ENCODE measurements at regions not wholly inside any gene's neighbourhood (a gene's known extent, or its start where the extent isn't known, plus 50 kb on each side); places are given as distances from the start of the nearest gene placed in this dataset.

GRCh38 chr6:145044641-145045246, 690.6 kb downstream of the EPM2A start:
- 34% methylated on average over 2 of the region's 3 CpGs for WGBS (ENCODE audit: insufficient coverage)
- peak in 3 of 6 donors; percentile 12 to 42 (median 30) for DNase-seq (ENCODE audit: low read depth in 4 of 6, low spot score in 6 of 6)
- no peaks in the 10 kb centered on the region for H3K27me3 ChIP-seq (ENCODE audit: control insufficient read depth, insufficient read depth, low read length)
- H3K4me1 ChIP-seq (ENCODE audit: control insufficient read depth, insufficient read depth, low read length): peaks cover 4% of the 10 kb centered on the region
- no peak overlapping the region for H3K4me3 ChIP-seq (ENCODE audit: low read depth, low read length)
- no peaks in the 10 kb centered on the region for H3K36me3 ChIP-seq (ENCODE audit: control insufficient read depth, insufficient read depth, low read length)
- no peaks in the 10 kb centered on the region for H3K9me3 ChIP-seq (ENCODE audit: control insufficient read depth, insufficient read depth, low read length)
- H3K27ac ChIP-seq (ENCODE audit: low read depth, low read length): no peak overlapping the region

- H3K4me1 ChIP-seq (ENCODE audit: control insufficient read depth, insufficient read depth, low read length): peaks cover 4% of the 10 kb centered on the region
- H3K4me3 ChIP-seq (ENCODE audit: low read depth, low read length): no peak overlapping the region
- H3K9me3 ChIP-seq (ENCODE audit: control insufficient read depth, insufficient read depth, low read length): no peaks in the 10 kb centered on the region
- DNase-seq (ENCODE audit: low read depth in 4 of 6, low spot score in 6 of 6): peak in 1 of 6 donors; percentile 26
- H3K27ac ChIP-seq (ENCODE audit: low read depth, low read length): no peak overlapping the region
- H3K36me3 ChIP-seq (ENCODE audit: control insufficient read depth, insufficient read depth, low read length): no peaks in the 10 kb centered on the region
- H3K27me3 ChIP-seq (ENCODE audit: control insufficient read depth, insufficient read depth, low read length): no peaks in the 10 kb centered on the region
These were observed 689.7 kb downstream of the EPM2A start for GRCh38 chr6:145045582-145045981.

GRCh38 chr6:145047891-145048290, 687.4 kb downstream of the EPM2A start:
- H3K27ac ChIP-seq (ENCODE audit: low read depth, low read length): no peak overlapping the region
- no peaks in the 10 kb centered on the region for H3K9me3 ChIP-seq (ENCODE audit: control insufficient read depth, insufficient read depth, low read length)
- peaks cover 4% of the 10 kb centered on the region for H3K4me1 ChIP-seq (ENCODE audit: control insufficient read depth, insufficient read depth, low read length)
- H3K36me3 ChIP-seq (ENCODE audit: control insufficient read depth, insufficient read depth, low read length): no peaks in the 10 kb centered on the region
- no peak for DNase-seq (ENCODE audit: low read depth in 4 of 6, low spot score in 6 of 6)
- H3K4me3 ChIP-seq (ENCODE audit: low read depth, low read length): no peak overlapping the region
- no CpG with 5 or more reads among the region's 4 CpGs for WGBS (ENCODE audit: insufficient coverage)
- H3K27me3 ChIP-seq (ENCODE audit: control insufficient read depth, insufficient read depth, low read length): no peaks in the 10 kb centered on the region

GRCh38 chr6:145051661-145052060, 683.7 kb downstream of the EPM2A start:
- Histone ChIP-seq H3K27me3 (ENCODE audit: control insufficient read depth, insufficient read depth, low read length) (no peaks in the 10 kb centered on the region), H3K4me3 (ENCODE audit: low read depth, low read length) (no peak overlapping the region), H3K36me3 (ENCODE audit: control insufficient read depth, insufficient read depth, low read length) (no peaks in the 10 kb centered on the region), H3K27ac (ENCODE audit: low read depth, low read length) (no peak overlapping the region), H3K4me1 (ENCODE audit: control insufficient read depth, insufficient read depth, low read length) (no peaks in the 10 kb centered on the region), H3K9me3 (ENCODE audit: control insufficient read depth, insufficient read depth, low read length) (no peaks in the 10 kb centered on the region)
- WGBS (ENCODE audit: insufficient coverage): 86% methylated on average over 1 of the region's 2 CpGs
- peak in 1 of 6 donors; percentile 39 for DNase-seq (ENCODE audit: low read depth in 4 of 6, low spot score in 6 of 6)

- WGBS (ENCODE audit: insufficient coverage): no CpG with 5 or more reads among the region's 1 CpG
- no peaks in the 10 kb centered on the region for H3K9me3 ChIP-seq (ENCODE audit: control insufficient read depth, insufficient read depth, low read length)
- no peaks in the 10 kb centered on the region for H3K4me1 ChIP-seq (ENCODE audit: control insufficient read depth, insufficient read depth, low read length)
- no peak overlapping the region for H3K4me3 ChIP-seq (ENCODE audit: low read depth, low read length)
- H3K36me3 ChIP-seq (ENCODE audit: control insufficient read depth, insufficient read depth, low read length): no peaks in the 10 kb centered on the region
- H3K27ac ChIP-seq (ENCODE audit: low read depth, low read length): no peak overlapping the region
- H3K27me3 ChIP-seq (ENCODE audit: control insufficient read depth, insufficient read depth, low read length): no peaks in the 10 kb centered on the region
- DNase-seq (ENCODE audit: low read depth in 4 of 6, low spot score in 6 of 6): no peak
These were observed 679.8 kb downstream of the EPM2A start for GRCh38 chr6:145055567-145055966.

- H3K9me3 ChIP-seq (ENCODE audit: control insufficient read depth, insufficient read depth, low read length): no peaks in the 10 kb centered on the region
- WGBS (ENCODE audit: insufficient coverage): no CpG with 5 or more reads among the region's 1 CpG
- no peak for DNase-seq (ENCODE audit: low read depth in 4 of 6, low spot score in 6 of 6)
- no peaks in the 10 kb centered on the region for H3K36me3 ChIP-seq (ENCODE audit: control insufficient read depth, insufficient read depth, low read length)
- H3K4me3 ChIP-seq (ENCODE audit: low read depth, low read length): no peak overlapping the region
- no peak overlapping the region for H3K27ac ChIP-seq (ENCODE audit: low read depth, low read length)
- no peaks in the 10 kb centered on the region for H3K27me3 ChIP-seq (ENCODE audit: control insufficient read depth, insufficient read depth, low read length)
- H3K4me1 ChIP-seq (ENCODE audit: control insufficient read depth, insufficient read depth, low read length): no peaks in the 10 kb centered on the region
These were observed 674.6 kb downstream of the EPM2A start for GRCh38 chr6:145060714-145061113.

GRCh38 chr6:145063091-145063490, 672.2 kb downstream of the EPM2A start:
- Histone ChIP-seq H3K27me3 (ENCODE audit: control insufficient read depth, insufficient read depth, low read length) (no peaks in the 10 kb centered on the region), H3K9me3 (ENCODE audit: control insufficient read depth, insufficient read depth, low read length) (no peaks in the 10 kb centered on the region), H3K36me3 (ENCODE audit: control insufficient read depth, insufficient read depth, low read length) (no peaks in the 10 kb centered on the region), H3K4me1 (ENCODE audit: control insufficient read depth, insufficient read depth, low read length) (no peaks in the 10 kb centered on the region), H3K27ac (ENCODE audit: low read depth, low read length) (no peak overlapping the region), H3K4me3 (ENCODE audit: low read depth, low read length) (no peak overlapping the region)
- DNase-seq (ENCODE audit: low read depth in 4 of 6, low spot score in 6 of 6): no peak

- Histone ChIP-seq H3K4me1 (ENCODE audit: control insufficient read depth, insufficient read depth, low read length) (no peaks in the 10 kb centered on the region), H3K9me3 (ENCODE audit: control insufficient read depth, insufficient read depth, low read length) (peaks cover 1% of the 10 kb centered on the region), H3K4me3 (ENCODE audit: low read depth, low read length) (no peak overlapping the region), H3K36me3 (ENCODE audit: control insufficient read depth, insufficient read depth, low read length) (no peaks in the 10 kb centered on the region), H3K27ac (ENCODE audit: low read depth, low read length) (no peak overlapping the region), H3K27me3 (ENCODE audit: control insufficient read depth, insufficient read depth, low read length) (no peaks in the 10 kb centered on the region)
- no peak for DNase-seq (ENCODE audit: low read depth in 4 of 6, low spot score in 6 of 6)
These were observed 667.9 kb downstream of the EPM2A start for GRCh38 chr6:145067430-145067829.

- Histone ChIP-seq H3K27me3 (ENCODE audit: control insufficient read depth, insufficient read depth, low read length) (no peaks in the 10 kb centered on the region), H3K9me3 (ENCODE audit: control insufficient read depth, insufficient read depth, low read length) (peaks cover 1% of the 10 kb centered on the region), H3K36me3 (ENCODE audit: control insufficient read depth, insufficient read depth, low read length) (no peaks in the 10 kb centered on the region), H3K27ac (ENCODE audit: low read depth, low read length) (no peak overlapping the region), H3K4me3 (ENCODE audit: low read depth, low read length) (no peak overlapping the region), H3K4me1 (ENCODE audit: control insufficient read depth, insufficient read depth, low read length) (no peaks in the 10 kb centered on the region)
- DNase-seq (ENCODE audit: low read depth in 4 of 6, low spot score in 6 of 6): no peak
These were observed 666.7 kb downstream of the EPM2A start for GRCh38 chr6:145068577-145068976.

- Histone ChIP-seq H3K27ac (ENCODE audit: low read depth, low read length) (no peak overlapping the region), H3K9me3 (ENCODE audit: control insufficient read depth, insufficient read depth, low read length) (peaks cover 1% of the 10 kb centered on the region), H3K4me1 (ENCODE audit: control insufficient read depth, insufficient read depth, low read length) (no peaks in the 10 kb centered on the region), H3K27me3 (ENCODE audit: control insufficient read depth, insufficient read depth, low read length) (no peaks in the 10 kb centered on the region), H3K4me3 (ENCODE audit: low read depth, low read length) (no peak overlapping the region), H3K36me3 (ENCODE audit: control insufficient read depth, insufficient read depth, low read length) (no peaks in the 10 kb centered on the region)
- no peak for DNase-seq (ENCODE audit: low read depth in 4 of 6, low spot score in 6 of 6)
- WGBS (ENCODE audit: insufficient coverage): no CpG with 5 or more reads among the region's 2 CpGs
These were observed 665.4 kb downstream of the EPM2A start for GRCh38 chr6:145069966-145070365.
